ENCODE measurements at regions not wholly inside any gene's neighbourhood (a gene's known extent, or its start where the extent isn't known, plus 50 kb on each side); places are given as distances from the start of the nearest gene placed in this dataset.

- no peak for TF ChIP-seq CTCF (IDR thresholded peaks at IDR 0.05; ENCODE audit: insufficient read depth, low read length)
- H3K4me3 ChIP-seq (ENCODE audit: low read depth, low read length), result no peak overlapping the region
- DNase-seq (ENCODE audit: low read depth), result no peak
Measured at GRCh38 chr5:116970318-116970717, 395.7 kb upstream of the SEMA6A start.

GRCh38 chr5:116964438-116964837, 389.8 kb upstream of the SEMA6A start:
- DNase-seq (ENCODE audit: low read depth), result no peak
- TF ChIP-seq CTCF (IDR thresholded peaks at IDR 0.05; ENCODE audit: insufficient read depth, low read length), result no peak

GRCh38 chr5:116961021-116961420, 386.4 kb upstream of the SEMA6A start:
- no peak for TF ChIP-seq CTCF (IDR thresholded peaks at IDR 0.05; ENCODE audit: insufficient read depth, low read length)
- H3K4me3 ChIP-seq (ENCODE audit: low read depth, low read length), result no peak overlapping the region

More at GRCh38 chr5:116964438-116964837, 389.8 kb upstream of the SEMA6A start:
- no peak overlapping the region for H3K4me3 ChIP-seq (ENCODE audit: low read depth, low read length)

GRCh38 chr5:116959843-116960242, 385.2 kb upstream of the SEMA6A start:
- no peak for DNase-seq (ENCODE audit: low read depth)
- no peak overlapping the region for H3K4me3 ChIP-seq (ENCODE audit: low read depth, low read length)
- no peak for TF ChIP-seq CTCF (IDR thresholded peaks at IDR 0.05; ENCODE audit: insufficient read depth, low read length)

More at GRCh38 chr5:116961021-116961420, 386.4 kb upstream of the SEMA6A start:
- no peak for DNase-seq (ENCODE audit: low read depth)

GRCh38 chr5:116953251-116953930, 378.8 kb upstream of the SEMA6A start:
- no peak overlapping the region for H3K4me3 ChIP-seq (ENCODE audit: low read depth, low read length)
- DNase-seq (ENCODE audit: low read depth), result no peak
- no peak for TF ChIP-seq CTCF (IDR thresholded peaks at IDR 0.05; ENCODE audit: insufficient read depth, low read length)

GRCh38 chr5:116951219-116951618, 376.6 kb upstream of the SEMA6A start:
- no peak for TF ChIP-seq CTCF (IDR thresholded peaks at IDR 0.05; ENCODE audit: insufficient read depth, low read length)
- DNase-seq (ENCODE audit: low read depth), result no peak
- no peak overlapping the region for H3K4me3 ChIP-seq (ENCODE audit: low read depth, low read length)

Measured in fibroblast of the aortic adventitia (primary cell).